GM12872 (cell line): ENCODE measurements at regions not wholly inside any gene's neighbourhood (a gene's known extent, or its start where the extent isn't known, plus 50 kb on each side); places are given as distances from the start of the nearest gene placed in this dataset.
A peak's percentile ranks its signal among the peaks of the same experiment; 100 is the strongest.

ENCODE experiments used
- CTCF ChIP-seq: IDR thresholded peaks from 3 replicates; pipeline ENCODE4 v1.5.1; 2011; ENCODE audit warnings: low read depth, mild to moderate bottlenecking, low read length, moderate library complexity; ENCODE audit not compliant: insufficient read depth

GRCh38 chr4:11503166-11503565 is 74.5 kb upstream of the HS3ST1 start:
- no peak for TF ChIP-seq CTCF

DNA sequence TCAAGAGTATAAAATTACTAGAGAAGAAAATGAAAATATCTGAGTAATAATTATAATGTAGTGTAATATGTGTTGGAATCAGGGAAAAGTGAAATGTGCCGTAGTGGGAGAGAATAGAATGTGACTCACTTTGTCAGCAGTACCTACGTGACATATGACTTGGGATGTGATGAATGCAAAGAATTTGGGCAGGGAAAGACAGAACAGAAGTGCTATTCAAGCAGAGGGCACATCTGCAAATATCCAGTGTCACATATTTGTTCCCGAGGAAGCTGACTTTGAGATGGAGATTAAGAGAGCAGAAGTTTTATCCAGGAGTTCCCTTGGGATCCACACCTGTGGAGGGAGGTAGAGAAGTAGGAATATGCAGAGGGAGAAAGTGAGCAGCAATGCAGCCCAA is 69.3 kb upstream of the HS3ST1 start:
- no peak for TF ChIP-seq CTCF

GRCh38 chr4:11497212-11497806 is 68.6 kb upstream of the HS3ST1 start:
- 0 out of 3 replicates have a peak, but pooled peaks have one; percentile 12 for TF ChIP-seq CTCF

DNA sequence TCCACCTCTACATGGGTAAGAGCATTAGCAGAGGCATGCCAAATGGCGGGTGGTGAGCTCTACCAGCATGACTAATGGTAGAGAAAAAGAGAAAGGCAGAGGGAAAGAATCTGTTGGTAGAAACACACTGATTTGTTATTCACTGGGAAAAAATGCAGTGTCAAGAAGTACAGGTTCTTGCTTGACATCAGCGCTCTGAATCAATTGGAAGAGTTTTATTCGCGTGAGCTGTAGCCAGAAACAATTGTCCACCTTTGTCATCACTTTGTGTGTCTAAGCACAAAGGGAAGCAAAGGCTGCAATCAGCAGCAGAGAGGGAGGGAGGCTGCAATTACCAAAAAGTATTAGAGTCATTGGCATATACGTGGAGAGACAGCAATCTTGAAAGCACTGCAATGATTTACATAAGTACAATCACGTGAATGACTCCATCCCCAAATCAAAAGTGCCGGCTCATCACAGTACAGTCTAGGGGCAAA is 67.7 kb upstream of the HS3ST1 start:
- TF ChIP-seq CTCF: no peak

DNA sequence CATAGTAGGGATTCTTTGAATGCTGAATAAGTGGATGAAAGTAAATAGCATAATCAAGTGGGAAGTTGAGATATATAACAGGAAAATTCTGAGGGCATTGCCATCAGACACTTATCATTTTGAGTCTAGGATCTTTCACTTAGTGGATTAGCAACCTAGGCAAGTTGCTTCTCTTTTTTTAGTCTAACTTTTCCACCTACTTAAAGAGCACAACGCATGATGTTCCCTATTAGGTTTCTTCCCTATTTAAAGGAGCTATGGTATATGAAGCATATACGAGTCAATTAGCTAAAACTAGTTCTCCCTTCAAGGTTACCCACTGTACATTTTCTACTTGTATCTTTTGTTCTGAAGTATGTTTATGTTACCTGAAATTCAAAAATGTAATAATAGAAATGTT is 67.1 kb upstream of the HS3ST1 start:
- no peak for TF ChIP-seq CTCF

GRCh38 chr4:11495291-11495690 is 66.6 kb upstream of the HS3ST1 start:
- no peak for TF ChIP-seq CTCF

- TF ChIP-seq CTCF: no peak
These were observed 65.5 kb upstream of the HS3ST1 start for GRCh38 chr4:11494232-11494631.
